ENCODE measurements at regions not wholly inside any gene's neighbourhood (a gene's known extent, or its start where the extent isn't known, plus 50 kb on each side); places are given as distances from the start of the nearest gene placed in this dataset.

GRCh38 chr7:54060643-54061042, 481.5 kb upstream of the VSTM2A start:
- Histone ChIP-seq H3K4me1 (replicated peaks in 1 of 4; ENCODE audit: control insufficient read depth in 3 of 4, insufficient read depth in 4 of 4, low read length in 3 of 4) (no peaks in the 10 kb centered on the region), H3K23ac (ENCODE audit: insufficient read length) (no peak overlapping the region), H3K56ac (replicated peaks; ENCODE audit: insufficient read length, low read depth, low read length) (no peak overlapping the region), H2BK15ac (ENCODE audit: low read length) (no peak overlapping the region), H3K4me3 (ENCODE audit: extremely low read depth in 1 of 4, insufficient read depth in 2 of 4, low read depth in 3 of 4, low read length in 4 of 4) (no peak overlapping the region), H3K14ac (ENCODE audit: insufficient read length) (no peak overlapping the region), H2AFZ (ENCODE audit: low read length) (no peak overlapping the region), H3K36me3 (ENCODE audit: control insufficient read depth in 2 of 4, insufficient read depth in 4 of 4, low read length in 3 of 4) (no peaks in the 10 kb centered on the region), H3K79me1 (ENCODE audit: low read depth, low read length) (no peaks in the 10 kb centered on the region), H3K27ac (ENCODE audit: low read depth, low read length) (no peak overlapping the region), H4K8ac (ENCODE audit: extremely low read depth, insufficient read depth, low read length) (no peak overlapping the region), H2AK5ac (ENCODE audit: low read depth, low read length) (no peak overlapping the region), H3K79me2 (ENCODE audit: control insufficient read depth in 1 of 2, insufficient read depth in 2 of 2, low read length in 2 of 2) (no peaks in the 10 kb centered on the region), H2BK12ac (ENCODE audit: low read depth, low read length) (no peak overlapping the region), H3K4me2 (ENCODE audit: insufficient read depth in 1 of 2, low read depth in 2 of 2, low read length in 2 of 2) (no peak overlapping the region), H4K5ac (ENCODE audit: insufficient read length, low read depth, low read length) (no peak overlapping the region), H2BK20ac (ENCODE audit: low read length) (no peak overlapping the region), H3K4ac (replicated peaks; ENCODE audit: insufficient read length, low read depth, low read length) (no peak overlapping the region), H4K20me1 (replicated peaks in 1 of 2; ENCODE audit: control insufficient read depth in 1 of 2, insufficient read depth in 2 of 2, low read length in 2 of 2) (no peaks in the 10 kb centered on the region), H3K9ac (replicated peaks in 1 of 4; ENCODE audit: extremely low read depth in 1 of 4, low read depth in 3 of 4, low read length in 3 of 4) (no peak overlapping the region), H3K18ac (ENCODE audit: extremely low read depth, low read length) (no peak overlapping the region), H4K91ac (replicated peaks; ENCODE audit: insufficient read length, low read length) (no peak overlapping the region), H2BK5ac (ENCODE audit: low read depth, low read length) (no peak overlapping the region), H2BK120ac (replicated peaks; ENCODE audit: low read depth, low read length) (no peak overlapping the region), H3K9me3 (ENCODE audit: insufficient read depth in 2 of 2, low read depth in 1 of 2, low read length in 1 of 2) (no peaks in the 10 kb centered on the region), H3K27me3 (replicated peaks in 1 of 4; ENCODE audit: control insufficient read depth in 3 of 4, extremely low read depth in 1 of 4, insufficient read depth in 3 of 4, low read length in 3 of 4) (peaks cover 0 to 2% (median 0%) of the 10 kb centered on the region in 4 experiments; a peak in 1 of 7 replicates), H3K23me2 (ENCODE audit: low read depth, low read length) (no peaks in the 10 kb centered on the region)
- ChIA-PET POLR2A (ENCODE audit: partially characterized antibody) (no interaction called here), CTCF (ENCODE audit: partially characterized antibody) (no interaction called here)
- WGBS, 2 experiments (ENCODE audit: extremely low coverage in 1 of 2, insufficient coverage in 1 of 2, insufficient read length in 1 of 2, insufficient replicate concordance in 2 of 2, low coverage in 1 of 2, low lambda C conversion rate in 2 of 2, missing lambda C conversion rate in 1 of 2), result 95% methylated on average over 4 of the region's 4 CpGs; no CpG with 5 or more reads in 1 of the 2 experiments
- TF ChIP-seq ZNF274 (IDR thresholded peaks at IDR 0.05; ENCODE audit: borderline replicate concordance, extremely low read depth, low read length) (no peak), KDM1A (IDR thresholded peaks at IDR 0.05; ENCODE audit: borderline replicate concordance, low read length) (no peak), RFX5 (IDR thresholded peaks at IDR 0.05; ENCODE audit: borderline replicate concordance, low read depth, low read length) (no peak)
- DNase-seq (ENCODE audit: low read depth in 1 of 2, low spot score in 2 of 2) (no peak), FAIRE-seq (no peak)

Measured in H1 (cell line).